HUDEP-2 (cell line): ENCODE measurements at regions not wholly inside any gene's neighbourhood (a gene's known extent, or its start where the extent isn't known, plus 50 kb on each side); places are given as distances from the start of the nearest gene placed in this dataset.

Experiments used
- DNase-seq, 76 experiments: peaks; one replicate each; lab custom pipeline; 2025; ENCODE audit not compliant: unreplicated experiment in 76 of 76; lab: John Stamatoyannopoulos, UW

- DNase-seq: no peak
Observed at GRCh38 chr2:15073664-15074063, 441.1 kb downstream of the LRATD1 start.

GRCh38 chr2:15074319-15074718 is 441.8 kb downstream of the LRATD1 start:
- DNase-seq: no peak

GRCh38 chr2:15074751-15075700 is 442.5 kb downstream of the LRATD1 start:
- no peak for DNase-seq

- DNase-seq: no peak
Observed at GRCh38 chr2:15076668-15077067, 444.2 kb downstream of the LRATD1 start.

GRCh38 chr2:15081356-15081755 is 448.8 kb downstream of the LRATD1 start:
- no peak for DNase-seq

- no peak for DNase-seq
Observed at GRCh38 chr2:15082105-15083058, 449.9 kb downstream of the LRATD1 start.

- DNase-seq: no peak
Observed at GRCh38 chr2:15084826-15085489, 452.4 kb downstream of the LRATD1 start.

GRCh38 chr2:15092181-15092580 is 459.7 kb downstream of the LRATD1 start:
- no peak for DNase-seq

- DNase-seq: no peak
Observed at GRCh38 chr2:15092691-15093090, 460.2 kb downstream of the LRATD1 start.

- no peak for DNase-seq
Observed at GRCh38 chr2:15094161-15094560, 461.6 kb downstream of the LRATD1 start.

GRCh38 chr2:15096873-15097272 is 464.3 kb downstream of the NBAS start:
- no peak for DNase-seq

GRCh38 chr2:15107137-15107536 is 454.0 kb downstream of the NBAS start:
- no peak for DNase-seq

GRCh38 chr2:15111718-15112117 is 449.4 kb downstream of the NBAS start:
- no peak for DNase-seq

GRCh38 chr2:15112216-15112615 is 448.9 kb downstream of the NBAS start:
- DNase-seq: no peak

GRCh38 chr2:15115776-15116175 is 445.4 kb downstream of the NBAS start:
- DNase-seq: no peak

- no peak for DNase-seq
Observed at GRCh38 chr2:15116830-15117229, 444.3 kb downstream of the NBAS start.
